ENCODE measurements at regions not wholly inside any gene's neighbourhood (a gene's known extent, or its start where the extent isn't known, plus 50 kb on each side); places are given as distances from the start of the nearest gene placed in this dataset.
A peak's percentile ranks its signal among the peaks of the same experiment; 100 is the strongest.

DNA sequence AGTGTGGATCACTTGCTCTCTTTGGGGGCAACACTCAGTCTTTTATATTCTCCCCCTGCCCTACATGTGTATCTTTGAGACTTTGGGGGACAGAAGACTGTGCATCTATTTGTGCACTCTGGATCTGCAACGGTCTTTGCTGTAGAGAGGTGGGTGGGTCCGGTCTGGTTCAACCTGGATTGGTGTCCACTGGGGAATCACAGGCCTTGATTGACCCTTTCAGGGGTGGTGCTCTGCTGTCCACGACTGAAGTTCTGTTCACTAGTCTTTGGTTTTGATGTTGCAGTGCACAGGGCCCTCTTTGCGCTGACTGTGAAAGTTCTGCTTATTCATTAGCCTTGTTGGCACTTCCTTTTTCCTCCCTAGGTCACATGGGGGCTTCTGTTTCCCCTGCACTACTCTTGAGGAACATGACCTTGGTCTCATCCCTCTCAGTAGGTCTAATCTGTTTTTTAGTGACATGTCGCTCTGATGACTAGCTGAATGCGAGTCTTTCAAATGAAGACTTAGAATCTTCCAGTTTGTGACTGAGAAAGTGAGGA, 284.2 kb downstream of the SV2B start:
- no peak for TF ChIP-seq MYC (IDR thresholded peaks at IDR 0.05; ENCODE audit: low read depth, low read length)
- TF ChIP-seq, protein P1, sequence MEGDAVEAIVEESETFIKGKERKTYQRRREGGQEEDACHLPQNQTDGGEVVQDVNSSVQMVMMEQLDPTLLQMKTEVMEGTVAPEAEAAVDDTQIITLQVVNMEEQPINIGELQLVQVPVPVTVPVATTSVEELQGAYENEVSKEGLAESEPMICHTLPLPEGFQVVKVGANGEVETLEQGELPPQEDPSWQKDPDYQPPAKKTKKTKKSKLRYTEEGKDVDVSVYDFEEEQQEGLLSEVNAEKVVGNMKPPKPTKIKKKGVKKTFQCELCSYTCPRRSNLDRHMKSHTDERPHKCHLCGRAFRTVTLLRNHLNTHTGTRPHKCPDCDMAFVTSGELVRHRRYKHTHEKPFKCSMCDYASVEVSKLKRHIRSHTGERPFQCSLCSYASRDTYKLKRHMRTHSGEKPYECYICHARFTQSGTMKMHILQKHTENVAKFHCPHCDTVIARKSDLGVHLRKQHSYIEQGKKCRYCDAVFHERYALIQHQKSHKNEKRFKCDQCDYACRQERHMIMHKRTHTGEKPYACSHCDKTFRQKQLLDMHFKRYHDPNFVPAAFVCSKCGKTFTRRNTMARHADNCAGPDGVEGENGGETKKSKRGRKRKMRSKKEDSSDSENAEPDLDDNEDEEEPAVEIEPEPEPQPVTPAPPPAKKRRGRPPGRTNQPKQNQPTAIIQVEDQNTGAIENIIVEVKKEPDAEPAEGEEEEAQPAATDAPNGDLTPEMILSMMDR (IDR thresholded peaks at IDR 0.05; ENCODE audit: low read depth, low read length): no peak
- TF ChIP-seq POLR2A (IDR thresholded peaks at IDR 0.05; ENCODE audit: extremely low read depth, insufficient read length): no peak
- TF ChIP-seq, protein P2, sequence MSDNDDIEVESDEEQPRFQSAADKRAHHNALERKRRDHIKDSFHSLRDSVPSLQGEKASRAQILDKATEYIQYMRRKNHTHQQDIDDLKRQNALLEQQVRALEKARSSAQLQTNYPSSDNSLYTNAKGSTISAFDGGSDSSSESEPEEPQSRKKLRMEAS (IDR thresholded peaks at IDR 0.05; ENCODE audit: low read depth, low read length): 0 out of 2 replicates have a peak, but pooled peaks have one; percentile 13
- DNase-seq (ENCODE audit: low read depth): peak; percentile 33
- H3K4me3 ChIP-seq (ENCODE audit: low read depth, low read length): no peak overlapping the region

DNA sequence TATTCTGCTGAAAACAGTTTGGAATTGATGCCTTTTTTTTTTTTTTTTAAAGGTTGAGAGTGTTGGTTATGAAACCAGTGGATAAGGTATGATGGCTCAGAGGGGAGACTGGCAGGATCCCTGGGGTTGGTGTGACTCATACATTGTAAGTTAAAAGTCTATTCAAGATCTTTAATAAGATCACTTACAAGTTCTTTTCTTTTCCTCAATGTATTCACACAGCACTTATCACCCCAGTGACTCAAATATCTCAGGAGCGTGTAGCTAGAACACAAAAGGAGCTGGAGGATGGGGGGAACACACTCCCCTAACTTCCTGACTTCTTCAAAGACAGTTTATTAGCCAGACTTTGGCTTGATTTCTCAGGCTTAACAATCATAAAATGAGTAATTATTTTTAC, 285.3 kb downstream of the SV2B start:
- peak; percentile 22 for DNase-seq (ENCODE audit: low read depth)
- no peak overlapping the region for H3K4me3 ChIP-seq (ENCODE audit: low read depth, low read length)

DNA sequence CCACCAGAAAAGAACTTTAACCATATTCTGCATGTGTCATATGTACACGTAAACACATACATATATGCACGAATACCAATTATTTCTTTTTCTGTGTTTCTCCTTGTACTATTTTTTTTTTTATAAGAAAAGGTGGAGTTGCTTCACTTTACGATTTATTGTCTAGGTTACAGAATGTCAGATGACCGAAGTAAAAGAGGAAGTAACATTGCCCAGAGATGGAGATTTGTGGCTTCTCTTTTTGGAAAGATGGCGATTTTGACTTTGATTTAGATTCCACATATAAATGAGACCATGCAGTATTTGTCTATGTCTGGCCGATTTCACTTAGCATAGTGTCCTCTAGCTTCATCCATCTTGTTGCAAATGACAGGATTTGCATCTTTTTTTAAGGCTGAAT, 293.1 kb downstream of the SV2B start:
- TF ChIP-seq, protein P1 (IDR thresholded peaks at IDR 0.05; ENCODE audit: low read depth, low read length): no peak
- TF ChIP-seq, protein P2 (IDR thresholded peaks at IDR 0.05; ENCODE audit: low read depth, low read length): no peak
- no peak for TF ChIP-seq MYC (IDR thresholded peaks at IDR 0.05; ENCODE audit: low read depth, low read length)
- TF ChIP-seq POLR2A (IDR thresholded peaks at IDR 0.05; ENCODE audit: extremely low read depth, insufficient read length): no peak
- H3K4me3 ChIP-seq (ENCODE audit: low read depth, low read length): no peak overlapping the region
- peak; percentile 34 for DNase-seq (ENCODE audit: low read depth)

More for the DNA sequence above, 285.3 kb downstream of the SV2B start:
- TF ChIP-seq, protein P2 (IDR thresholded peaks at IDR 0.05; ENCODE audit: low read depth, low read length): no peak
- TF ChIP-seq, protein P1 (IDR thresholded peaks at IDR 0.05; ENCODE audit: low read depth, low read length): no peak
- no peak for TF ChIP-seq MYC (IDR thresholded peaks at IDR 0.05; ENCODE audit: low read depth, low read length)
- TF ChIP-seq POLR2A (IDR thresholded peaks at IDR 0.05; ENCODE audit: extremely low read depth, insufficient read length): no peak

DNA sequence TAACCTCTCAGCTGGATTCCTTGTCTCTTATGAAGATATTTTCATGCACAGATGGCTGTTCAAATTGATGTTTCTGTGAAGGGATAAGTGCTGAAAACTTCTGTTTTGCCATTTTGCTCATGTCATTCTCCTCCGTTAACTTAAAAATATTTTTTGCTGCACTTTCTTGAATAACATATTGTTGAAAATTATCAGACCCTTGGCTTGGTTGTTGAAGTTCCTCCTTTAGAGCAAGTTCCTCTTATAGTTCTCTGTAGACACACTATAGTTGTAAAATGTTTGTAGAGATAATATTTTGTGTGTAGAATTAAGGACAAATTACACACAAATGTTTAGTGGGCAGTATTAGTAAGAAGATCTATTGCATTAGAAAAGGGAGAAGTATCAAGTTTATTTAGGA, 300.4 kb downstream of the SV2B start:
- no peak overlapping the region for H3K4me3 ChIP-seq (ENCODE audit: low read depth, low read length)
- DNase-seq (ENCODE audit: low read depth): no peak
- TF ChIP-seq POLR2A (IDR thresholded peaks at IDR 0.05; ENCODE audit: extremely low read depth, insufficient read length): no peak
- TF ChIP-seq, protein P2 (IDR thresholded peaks at IDR 0.05; ENCODE audit: low read depth, low read length): no peak
- TF ChIP-seq MYC (IDR thresholded peaks at IDR 0.05; ENCODE audit: low read depth, low read length): no peak

DNA sequence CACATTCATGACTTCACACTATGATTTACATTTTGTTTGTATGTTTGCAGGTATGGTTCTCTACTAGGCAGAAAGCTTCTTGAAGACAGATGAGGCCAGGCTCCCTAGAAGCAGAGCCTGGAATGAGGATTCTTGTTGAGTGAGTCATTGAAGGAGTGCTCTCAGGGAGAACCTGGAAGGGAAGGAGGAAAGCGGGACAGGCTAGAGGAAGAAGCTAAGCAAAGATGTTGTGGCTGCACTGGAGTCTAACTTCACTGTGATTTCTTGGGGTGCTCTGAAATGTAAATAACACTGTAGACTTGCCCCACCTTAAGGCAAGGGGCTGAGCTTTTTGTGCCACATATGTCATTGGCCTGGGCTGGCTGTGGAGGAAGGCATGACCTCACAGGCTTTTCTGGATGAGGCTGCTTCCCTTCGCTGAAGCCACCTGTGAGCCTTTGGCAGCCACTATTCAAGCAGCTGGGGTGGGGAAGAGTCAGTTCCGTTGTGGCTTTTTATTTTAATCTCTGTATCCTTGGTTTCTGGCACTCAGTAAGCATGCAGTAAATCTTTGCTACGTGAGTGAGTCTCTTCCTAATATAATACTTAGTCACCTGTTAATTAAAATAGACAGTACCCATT, 307.3 kb downstream of the SV2B start:
- DNase-seq (ENCODE audit: low read depth): no peak
- TF ChIP-seq, protein P2 (IDR thresholded peaks at IDR 0.05; ENCODE audit: low read depth, low read length): no peak
- TF ChIP-seq POLR2A (IDR thresholded peaks at IDR 0.05; ENCODE audit: extremely low read depth, insufficient read length) (no peak), MYC (IDR thresholded peaks at IDR 0.05; ENCODE audit: low read depth, low read length) (no peak)
- TF ChIP-seq, protein P1 (IDR thresholded peaks at IDR 0.05; ENCODE audit: low read depth, low read length): no peak
- no peak overlapping the region for H3K4me3 ChIP-seq (ENCODE audit: low read depth, low read length)

DNA sequence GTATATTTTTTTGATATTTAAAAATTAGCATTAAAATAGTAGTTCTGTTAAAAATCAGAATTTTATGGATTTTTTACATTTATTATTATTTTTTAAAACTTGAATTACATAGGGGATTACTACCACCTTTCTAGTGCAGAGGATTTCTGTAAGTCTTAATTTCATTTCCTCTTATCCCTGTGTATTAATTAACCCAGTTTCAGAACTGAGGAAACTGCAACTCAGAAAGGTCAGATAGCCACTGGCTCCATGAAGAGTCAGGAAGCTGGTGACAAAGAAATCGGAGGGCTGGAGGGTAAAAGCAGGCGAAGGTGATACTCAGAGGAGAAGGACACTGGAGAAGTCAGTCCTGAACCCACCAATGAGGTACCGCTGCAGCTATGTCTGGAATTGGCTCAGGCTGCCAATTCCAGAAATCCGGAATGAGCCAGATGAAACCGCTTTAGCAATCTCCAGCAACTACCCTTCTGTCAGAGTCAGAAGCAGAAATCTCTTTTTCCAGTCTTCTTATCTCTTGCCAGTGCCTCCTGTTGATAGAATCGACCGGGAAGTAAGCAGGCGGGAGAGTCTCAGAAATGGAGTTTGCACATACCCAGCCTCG, 308.5 kb downstream of the SV2B start:
- H3K4me3 ChIP-seq (ENCODE audit: low read depth, low read length): no peak overlapping the region
- TF ChIP-seq MYC (IDR thresholded peaks at IDR 0.05; ENCODE audit: low read depth, low read length) (no peak), POLR2A (IDR thresholded peaks at IDR 0.05; ENCODE audit: extremely low read depth, insufficient read length) (no peak)
- TF ChIP-seq, protein P1 (IDR thresholded peaks at IDR 0.05; ENCODE audit: low read depth, low read length): no peak
- TF ChIP-seq, protein P2 (IDR thresholded peaks at IDR 0.05; ENCODE audit: low read depth, low read length): no peak
- DNase-seq (ENCODE audit: low read depth): no peak

Data from NB4 (cell line).